Heart left ventricle (tissue), 16 donors: ENCODE measurements at regions not wholly inside any gene's neighbourhood (a gene's known extent, or its start where the extent isn't known, plus 50 kb on each side); places are given as distances from the start of the nearest gene placed in this dataset.

Source experiments
- ATAC-seq, 4 donors: fragments of 200-7000 bp; cut with Tn5 transposase; one replicate each; pipeline ENCODE4 v1.9.1; 2020 to 2022; ENCODE audit warnings: moderate library complexity in 4 of 4, mild to moderate bottlenecking in 3 of 4, moderate number of reproducible peaks in 1 of 4
- DNase-seq, 5 donors: peaks; one replicate each; pipeline ENCODE4 v3.0.0-alpha.2; 2020
- H3K27ac ChIP-seq, 12 donors: fragments of 200-600 bp; sonication (generic) in 4 of 12; one replicate each; pipeline versions ENCODE4 v1.5.0 to v1.8.0; 2016 to 2022; ENCODE audit warnings: mild to moderate bottlenecking in 2 of 12
- H3K27me3 ChIP-seq, 9 donors: fragments of 200-600 bp; sonication (generic) in 2 of 9; one replicate each; pipeline versions ENCODE4 v1.5.1 to v1.8.0; 2016 to 2022; ENCODE audit warnings: mild to moderate bottlenecking in 3 of 9
- H3K36me3 ChIP-seq, 9 donors: fragments of 200-600 bp; sonication (generic) in 2 of 9; one replicate each; pipeline versions ENCODE4 v1.5.0 to v1.8.0; 2018 to 2022; ENCODE audit warnings: mild to moderate bottlenecking in 2 of 9
- H3K4me1 ChIP-seq, 12 donors: fragments of 200-600 bp; sonication (generic) in 4 of 12; one replicate each; pipeline versions ENCODE4 v1.5.0 to v1.8.0; 2016 to 2022; ENCODE audit warnings: mild to moderate bottlenecking in 3 of 12
- H3K4me3 ChIP-seq, 12 donors: fragments of 200-600 bp; sonication (generic) in 4 of 12; one replicate each; pipeline versions ENCODE4 v1.5.0 to v1.8.0; 2017 to 2022; ENCODE audit warnings: mild to moderate bottlenecking in 9 of 12, moderate library complexity in 4 of 12
- H3K9me3 ChIP-seq, 12 donors: fragments of 200-600 bp; sonication (generic) in 4 of 12; one replicate each; pipeline versions ENCODE4 v1.5.0 to v1.8.0; 2016 to 2022; ENCODE audit warnings: mild to moderate bottlenecking in 1 of 12
- POLR2A ChIP-seq, 2 donors: fragments of 450-650 bp; IDR thresholded peaks; one replicate each; pipeline ENCODE4 v1.6.1; 2017; ENCODE audit warnings: antibody characterized with exemption in 2 of 2, mild to moderate bottlenecking in 2 of 2, moderate library complexity in 2 of 2
- WGBS, 4 donors: extraction: QIAGEN DNeasy Blood & Tissue Kit in 2 of 4; methylation state at CpG; one replicate each; pipeline versions ENCODE4 v1.1.5 to v1.1.7; 2013 to 2018; 5-methylcytosine and 5-hydroxymethylcytosine counted together
- intact Hi-C, 10 donors: fragments of 100-400 bp; cut with DNase I; formaldehyde crosslinking; loops; one replicate each; pipeline versions ENCODE4 v1.11.1 to v1.14.2; 2022
- TF ChIP-seq, protein P1 (sequence below), 12 donors: fragments of 200-600 bp; sonication (generic) in 4 of 12; IDR thresholded peaks; one replicate each; pipeline versions ENCODE4 v1.5.0 to v1.8.0; 2018 to 2022; ENCODE audit warnings: antibody characterized with exemption in 12 of 12, mild to moderate bottlenecking in 5 of 12
- donor health status: ischemic (EF 13 %, LVEDD 7.1; RV severe dilation, severe dysfunction).
- donor health status: healthy with polysubstance abuse.
- donor health status: DM: no; HTN: yes; CAD: no.
- donor health status: DM: no; HTN: no; CAD: no.
- donor health status: ischemic (EF 25% LVEDD 6.9; RV normal size, moderate dysfunction).
- donor health status: ischemic (EF 25% LVEDD 5.7; RV mildly dilated, moderate dysfunction).
- donor health status: healthy.
- donor health status: DM: yes; HTN: yes; CAD: no.
- donor health status: ischemic (EF 35%, LVEDD 5.7; RV mildly dilated, moderate dysfunction).
- donor health status: nonischemic (EF 11% LVEDD 7.7; RV severe dilation, severe dysfunction).
- donor health status: DM: yes; HTN: yes; CAD: no.
- donor health status: PGD.
- donor health status: ischemic (EF 29% LVEDD 5.4; RV normal size, mild dysfunction).
- donor health status: nonischemic (EF 23%, LVEDD 6.1; RV moderate dilation, normal function).

GRCh38 chr4:34664051-34664450 is 1580.3 kb downstream of the ARAP2 start:
- intact Hi-C loops: no loop called here
- no peaks in the 10 kb centered on the region for H3K36me3 ChIP-seq
- no peaks in the 10 kb centered on the region for H3K9me3 ChIP-seq
- WGBS, 4 donors: 82 to 92% (median 91%) methylated on average over 5 of the region's 5 CpGs
- H3K4me3 ChIP-seq: no peak overlapping the region
- no peak for TF ChIP-seq POLR2A (IDR thresholded peaks at IDR 0.05)
- TF ChIP-seq, protein P1, sequence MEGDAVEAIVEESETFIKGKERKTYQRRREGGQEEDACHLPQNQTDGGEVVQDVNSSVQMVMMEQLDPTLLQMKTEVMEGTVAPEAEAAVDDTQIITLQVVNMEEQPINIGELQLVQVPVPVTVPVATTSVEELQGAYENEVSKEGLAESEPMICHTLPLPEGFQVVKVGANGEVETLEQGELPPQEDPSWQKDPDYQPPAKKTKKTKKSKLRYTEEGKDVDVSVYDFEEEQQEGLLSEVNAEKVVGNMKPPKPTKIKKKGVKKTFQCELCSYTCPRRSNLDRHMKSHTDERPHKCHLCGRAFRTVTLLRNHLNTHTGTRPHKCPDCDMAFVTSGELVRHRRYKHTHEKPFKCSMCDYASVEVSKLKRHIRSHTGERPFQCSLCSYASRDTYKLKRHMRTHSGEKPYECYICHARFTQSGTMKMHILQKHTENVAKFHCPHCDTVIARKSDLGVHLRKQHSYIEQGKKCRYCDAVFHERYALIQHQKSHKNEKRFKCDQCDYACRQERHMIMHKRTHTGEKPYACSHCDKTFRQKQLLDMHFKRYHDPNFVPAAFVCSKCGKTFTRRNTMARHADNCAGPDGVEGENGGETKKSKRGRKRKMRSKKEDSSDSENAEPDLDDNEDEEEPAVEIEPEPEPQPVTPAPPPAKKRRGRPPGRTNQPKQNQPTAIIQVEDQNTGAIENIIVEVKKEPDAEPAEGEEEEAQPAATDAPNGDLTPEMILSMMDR (IDR thresholded peaks at IDR 0.05): no peak
- DNase-seq (no peak), ATAC-seq (peak in 1 of 4 donors; percentile 13)
- H3K4me1 ChIP-seq: no peaks in the 10 kb centered on the region
- H3K27ac ChIP-seq: no peak overlapping the region
- H3K27me3 ChIP-seq: no peaks in the 10 kb centered on the region

- H3K4me3 ChIP-seq: no peak overlapping the region
- no peak for TF ChIP-seq POLR2A (IDR thresholded peaks at IDR 0.05)
- TF ChIP-seq, protein P1 (IDR thresholded peaks at IDR 0.05): no peak
- no peaks in the 10 kb centered on the region for H3K9me3 ChIP-seq
- DNase-seq (no peak), ATAC-seq (no peak)
- WGBS, 4 donors: 22 to 39% (median 31%) methylated on average over 1 of the region's 1 CpG
- no peaks in the 10 kb centered on the region for H3K36me3 ChIP-seq
- H3K4me1 ChIP-seq: no peaks in the 10 kb centered on the region
- no peaks in the 10 kb centered on the region for H3K27me3 ChIP-seq
- H3K27ac ChIP-seq: no peak overlapping the region
- intact Hi-C loops: no loop called here
These were observed 1567.9 kb downstream of the ARAP2 start for GRCh38 chr4:34676400-34676799.

GRCh38 chr4:34678431-34678830 is 1565.9 kb downstream of the ARAP2 start:
- H3K36me3 ChIP-seq: no peaks in the 10 kb centered on the region
- no peak for ATAC-seq
- DNase-seq: no peak
- no peak overlapping the region for H3K27ac ChIP-seq
- H3K27me3 ChIP-seq: no peaks in the 10 kb centered on the region
- TF ChIP-seq, protein P1 (IDR thresholded peaks at IDR 0.05): no peak
- TF ChIP-seq POLR2A (IDR thresholded peaks at IDR 0.05): no peak
- H3K4me1 ChIP-seq: no peaks in the 10 kb centered on the region
- H3K4me3 ChIP-seq: no peak overlapping the region
- no peaks in the 10 kb centered on the region for H3K9me3 ChIP-seq
- intact Hi-C loops: no loop called here
- 74 to 82% (median 79%) methylated on average over 3 of the region's 3 CpGs for WGBS, 4 donors

GRCh38 chr4:34679228-34679627 is 1565.1 kb downstream of the ARAP2 start:
- WGBS, 4 donors: 82 to 90% (median 84%) methylated on average over 7 of the region's 7 CpGs
- intact Hi-C loops: no loop called here
- H3K4me3 ChIP-seq: no peak overlapping the region
- no peaks in the 10 kb centered on the region for H3K4me1 ChIP-seq
- no peaks in the 10 kb centered on the region for H3K27me3 ChIP-seq
- ATAC-seq: no peak
- no peaks in the 10 kb centered on the region for H3K9me3 ChIP-seq
- TF ChIP-seq POLR2A (IDR thresholded peaks at IDR 0.05): no peak
- TF ChIP-seq, protein P1 (IDR thresholded peaks at IDR 0.05): no peak
- DNase-seq: no peak
- no peaks in the 10 kb centered on the region for H3K36me3 ChIP-seq
- no peak overlapping the region for H3K27ac ChIP-seq
